ENCODE measurements at regions not wholly inside any gene's neighbourhood (a gene's known extent, or its start where the extent isn't known, plus 50 kb on each side); places are given as distances from the start of the nearest gene placed in this dataset.

DNA sequence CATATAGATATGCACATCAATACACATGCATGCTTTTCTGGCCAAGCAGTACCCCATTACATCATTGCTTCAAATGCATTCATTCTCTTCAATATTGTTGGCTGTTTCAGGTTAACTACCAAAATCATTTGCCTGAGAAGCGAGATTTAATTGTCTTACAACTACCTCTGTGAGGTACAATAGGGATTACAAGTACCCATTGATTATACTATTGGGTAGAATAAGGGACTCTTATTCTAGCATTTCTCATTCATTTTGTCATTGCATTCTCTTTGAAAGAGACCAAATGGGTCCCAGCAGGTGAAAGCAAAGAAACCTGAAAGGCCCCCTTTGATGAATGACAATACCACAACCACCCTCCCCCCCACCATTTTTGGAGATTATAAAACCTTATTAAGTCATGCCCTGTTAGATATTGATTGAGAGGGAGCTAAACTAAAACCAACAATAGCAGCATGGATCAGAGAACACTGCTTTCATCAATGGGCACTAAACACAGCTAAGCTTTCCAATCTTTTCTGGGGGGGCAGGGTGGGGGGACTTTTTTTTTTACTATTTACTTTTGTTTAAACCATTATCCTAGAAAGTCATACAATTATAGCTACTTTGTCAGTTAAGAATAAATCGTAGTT lies 375.0 kb upstream of the CCNH start:
- TF ChIP-seq CREB1 (IDR thresholded peaks at IDR 0.05; ENCODE audit: low read depth), result no peak
- TF ChIP-seq BCL11A (IDR thresholded peaks at IDR 0.05; ENCODE audit: low read depth, low read length), result no peak
- no peak for TF ChIP-seq BRCA1 (IDR thresholded peaks at IDR 0.05; ENCODE audit: low read depth, low read length)
- TF ChIP-seq, protein P1, sequence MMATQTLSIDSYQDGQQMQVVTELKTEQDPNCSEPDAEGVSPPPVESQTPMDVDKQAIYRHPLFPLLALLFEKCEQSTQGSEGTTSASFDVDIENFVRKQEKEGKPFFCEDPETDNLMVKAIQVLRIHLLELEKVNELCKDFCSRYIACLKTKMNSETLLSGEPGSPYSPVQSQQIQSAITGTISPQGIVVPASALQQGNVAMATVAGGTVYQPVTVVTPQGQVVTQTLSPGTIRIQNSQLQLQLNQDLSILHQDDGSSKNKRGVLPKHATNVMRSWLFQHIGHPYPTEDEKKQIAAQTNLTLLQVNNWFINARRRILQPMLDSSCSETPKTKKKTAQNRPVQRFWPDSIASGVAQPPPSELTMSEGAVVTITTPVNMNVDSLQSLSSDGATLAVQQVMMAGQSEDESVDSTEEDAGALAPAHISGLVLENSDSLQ (IDR thresholded peaks at IDR 0.05), result no peak
- TF ChIP-seq, protein P2, sequence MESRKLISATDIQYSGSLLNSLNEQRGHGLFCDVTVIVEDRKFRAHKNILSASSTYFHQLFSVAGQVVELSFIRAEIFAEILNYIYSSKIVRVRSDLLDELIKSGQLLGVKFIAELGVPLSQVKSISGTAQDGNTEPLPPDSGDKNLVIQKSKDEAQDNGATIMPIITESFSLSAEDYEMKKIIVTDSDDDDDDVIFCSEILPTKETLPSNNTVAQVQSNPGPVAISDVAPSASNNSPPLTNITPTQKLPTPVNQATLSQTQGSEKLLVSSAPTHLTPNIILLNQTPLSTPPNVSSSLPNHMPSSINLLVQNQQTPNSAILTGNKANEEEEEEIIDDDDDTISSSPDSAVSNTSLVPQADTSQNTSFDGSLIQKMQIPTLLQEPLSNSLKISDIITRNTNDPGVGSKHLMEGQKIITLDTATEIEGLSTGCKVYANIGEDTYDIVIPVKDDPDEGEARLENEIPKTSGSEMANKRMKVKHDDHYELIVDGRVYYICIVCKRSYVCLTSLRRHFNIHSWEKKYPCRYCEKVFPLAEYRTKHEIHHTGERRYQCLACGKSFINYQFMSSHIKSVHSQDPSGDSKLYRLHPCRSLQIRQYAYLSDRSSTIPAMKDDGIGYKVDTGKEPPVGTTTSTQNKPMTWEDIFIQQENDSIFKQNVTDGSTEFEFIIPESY (IDR thresholded peaks at IDR 0.05), result no peak
- no peak for TF ChIP-seq JUNB (IDR thresholded peaks at IDR 0.05)
- TF ChIP-seq CREM (IDR thresholded peaks at IDR 0.05; ENCODE audit: low read depth), result no peak

Data from GM12878 (cell line).